Activated naive CD8-positive, alpha-beta T cell treated with anti-CD3 and anti-CD28 coated beads, Interleukin-2, amount 50 U/mL, for 24 hours (primary cell): ENCODE measurements at regions not wholly inside any gene's neighbourhood (a gene's known extent, or its start where the extent isn't known, plus 50 kb on each side); places are given as distances from the start of the nearest gene placed in this dataset.
"Not testable (repeated sequence)": the region's sequence is repeated elsewhere in the genome, so short reads cannot be mapped to it uniquely, and the experiment has no call there.

Experiments
- ATAC-seq: fragments of 150-1000 bp; cut with Tn5 transposase; one replicate; pipeline ENCODE4 v1.10.0; 2021
- DNase-seq: peaks from one replicate; pipeline ENCODE4 v3.0.0; 2021
- H3K27ac Mint-ChIP-seq: one replicate; pipeline ENCODE4 v1.8.0; 2021; ENCODE audit warnings: mild to moderate bottlenecking, mixed read lengths
- H3K27me3 Mint-ChIP-seq: one replicate; pipeline ENCODE4 v1.8.0; 2021; ENCODE audit warnings: mixed read lengths
- H3K36me3 Mint-ChIP-seq: one replicate; pipeline ENCODE4 v1.8.0; 2021; ENCODE audit warnings: low read depth, mixed read lengths
- H3K4me1 Mint-ChIP-seq: one replicate; pipeline ENCODE4 v1.8.0; 2021; ENCODE audit warnings: mixed read lengths
- H3K4me3 Mint-ChIP-seq: one replicate; pipeline ENCODE4 v1.8.0; 2021; ENCODE audit warnings: mild to moderate bottlenecking, moderate library complexity, mixed read lengths
- H3K9me3 Mint-ChIP-seq: one replicate; pipeline ENCODE4 v1.8.0; 2021; ENCODE audit warnings: mixed read lengths

DNA sequence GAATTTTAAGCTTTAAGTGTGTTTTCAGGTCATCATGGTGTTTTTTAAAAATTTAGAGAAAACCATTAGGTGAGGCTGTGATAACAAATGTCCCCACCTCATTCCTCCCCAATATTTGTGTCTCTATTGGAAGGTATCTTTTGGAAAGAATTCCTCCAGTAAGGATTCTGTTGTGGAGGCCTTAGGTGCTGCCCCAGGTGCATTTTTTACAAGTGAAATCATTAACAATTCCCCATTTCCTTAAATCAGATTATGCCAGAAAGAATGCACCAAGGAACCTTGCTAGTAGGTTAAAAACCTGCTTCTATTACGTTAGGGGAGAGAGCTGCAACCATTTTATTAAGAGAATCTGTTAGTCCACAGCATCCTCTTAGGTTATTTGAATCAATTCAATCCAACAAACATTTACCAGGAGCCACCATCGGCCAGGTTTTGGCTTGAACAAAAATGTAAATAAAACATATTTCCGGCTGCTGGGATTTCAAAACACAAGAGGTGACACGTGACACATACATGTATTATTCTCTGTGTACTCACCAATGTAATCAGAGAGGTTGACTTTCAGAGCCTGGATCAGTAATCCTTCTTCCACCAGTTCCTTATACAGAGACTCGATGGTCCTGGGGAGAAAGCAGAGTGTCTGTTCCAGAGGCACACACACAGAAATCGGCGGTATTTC lies 112.5 kb upstream of the ASB18 start:
- no peak for ATAC-seq
- Mint-ChIP-seq H3K4me3 (no peak overlapping the region), H3K27me3 (peaks cover 26% of the 10 kb centered on the region), H3K36me3 (no peaks in the 10 kb centered on the region), H3K4me1 (peaks cover 5% of the 10 kb centered on the region), H3K9me3 (no peaks in the 10 kb centered on the region), H3K27ac (no peak overlapping the region)
- DNase-seq = no peak

DNA sequence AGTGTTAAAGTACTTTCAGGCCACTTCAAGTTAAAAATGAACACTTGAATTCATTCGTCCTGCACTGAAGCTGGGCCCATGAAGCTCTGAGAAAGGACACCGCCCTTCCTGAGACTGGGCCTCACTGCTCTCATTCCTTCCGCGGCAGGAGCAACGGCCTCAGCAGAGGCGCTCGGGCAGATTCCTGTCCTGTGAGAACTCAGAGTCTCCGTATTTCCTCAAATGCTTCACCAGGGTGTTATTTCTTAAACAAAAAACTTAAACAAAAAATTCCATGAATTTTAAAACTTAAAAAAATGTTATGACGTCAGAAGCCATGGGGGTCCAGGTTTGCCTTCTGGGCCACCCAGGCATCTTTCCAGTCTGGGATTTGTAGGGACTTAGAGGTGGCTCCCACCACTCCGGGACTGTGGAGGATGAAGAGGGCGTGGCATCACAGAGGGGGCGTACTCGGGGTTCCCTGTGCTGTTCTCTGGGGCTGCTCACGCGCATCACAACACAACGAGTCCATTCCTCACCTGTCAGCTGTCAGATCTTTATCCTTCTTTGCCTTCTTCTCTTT lies 115.9 kb upstream of the ASB18 start:
- DNase-seq = no peak
- no peak overlapping the region for H3K4me3 Mint-ChIP-seq

DNA sequence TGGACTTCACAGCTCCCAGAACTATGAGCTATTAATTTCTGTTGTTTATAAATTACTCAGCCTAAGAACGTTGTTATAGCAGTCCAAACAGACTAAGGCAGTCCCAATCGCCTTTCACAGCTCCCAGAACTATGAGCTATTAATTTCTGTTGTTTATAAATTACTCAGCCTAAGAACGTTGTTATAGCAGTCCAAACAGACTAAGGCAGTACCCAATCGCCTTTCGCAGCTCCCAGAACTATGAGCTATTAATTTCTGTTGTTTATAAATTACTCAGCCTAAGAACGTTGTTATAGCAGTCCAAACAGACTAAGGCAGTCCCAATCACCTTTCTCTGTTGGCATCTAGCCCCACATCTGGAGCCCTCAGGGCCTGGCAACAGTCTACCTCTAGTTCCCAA lies 117.0 kb upstream of the ASB18 start:
- ATAC-seq, H3K9me3 Mint-ChIP-seq, H3K4me3 Mint-ChIP-seq, H3K27ac Mint-ChIP-seq, DNase-seq, H3K4me1 Mint-ChIP-seq, H3K27me3 Mint-ChIP-seq, H3K36me3 Mint-ChIP-seq: not testable (repeated sequence)

More for the DNA sequence above, 115.9 kb upstream of the ASB18 start:
- Mint-ChIP-seq H3K36me3 (no peaks in the 10 kb centered on the region), H3K4me1 (peaks cover 2% of the 10 kb centered on the region), H3K27ac (no peak overlapping the region), H3K27me3 (peaks cover 8% of the 10 kb centered on the region), H3K9me3 (no peaks in the 10 kb centered on the region)
- no peak for ATAC-seq

DNA sequence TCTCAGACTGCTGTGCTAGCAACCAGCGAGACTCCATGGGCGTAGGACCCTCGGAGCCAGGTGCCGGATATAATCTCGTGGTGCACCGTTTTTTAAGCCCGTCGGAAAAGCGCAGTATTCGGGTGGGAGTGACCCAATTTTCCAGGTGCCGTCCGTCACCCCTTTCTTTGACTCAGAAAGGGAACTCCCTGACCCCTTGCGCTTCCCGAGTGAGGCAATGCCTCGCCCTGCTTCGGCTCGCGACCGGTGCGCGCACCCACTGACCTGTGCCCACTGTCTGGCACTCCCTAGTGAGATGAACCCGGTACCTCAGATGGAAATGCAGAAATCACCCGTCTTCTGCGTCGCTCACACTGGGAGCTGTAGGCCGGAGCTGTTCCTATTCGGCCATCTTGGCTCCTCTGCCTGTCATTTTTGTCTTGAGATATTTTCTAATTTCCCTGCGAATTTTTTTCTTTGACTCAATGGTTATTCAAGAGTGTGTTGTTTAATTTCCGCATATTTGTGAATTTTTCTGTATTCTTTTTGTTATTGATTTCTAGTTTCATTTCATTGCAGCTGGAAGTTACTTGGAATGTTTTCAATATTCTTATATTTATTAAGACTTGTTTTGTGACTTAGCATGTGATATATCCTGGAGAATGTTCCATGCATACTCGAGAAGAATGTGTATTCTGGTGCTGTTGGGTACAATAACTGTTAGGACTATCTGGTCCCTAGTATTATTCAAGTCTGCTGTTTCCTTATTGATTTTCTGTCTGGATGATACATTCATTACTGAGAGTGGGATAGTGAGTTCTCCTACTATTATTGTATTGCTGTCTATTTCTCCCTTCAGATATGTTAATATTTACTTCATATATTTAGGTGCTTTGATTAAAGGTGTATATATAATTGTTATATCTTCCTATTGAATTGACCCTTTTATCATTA lies 125.3 kb upstream of the ASB18 start:
- H3K4me1 Mint-ChIP-seq, ATAC-seq, H3K27me3 Mint-ChIP-seq, H3K36me3 Mint-ChIP-seq, H3K4me3 Mint-ChIP-seq, H3K27ac Mint-ChIP-seq, DNase-seq, H3K9me3 Mint-ChIP-seq: not testable (repeated sequence)

DNA sequence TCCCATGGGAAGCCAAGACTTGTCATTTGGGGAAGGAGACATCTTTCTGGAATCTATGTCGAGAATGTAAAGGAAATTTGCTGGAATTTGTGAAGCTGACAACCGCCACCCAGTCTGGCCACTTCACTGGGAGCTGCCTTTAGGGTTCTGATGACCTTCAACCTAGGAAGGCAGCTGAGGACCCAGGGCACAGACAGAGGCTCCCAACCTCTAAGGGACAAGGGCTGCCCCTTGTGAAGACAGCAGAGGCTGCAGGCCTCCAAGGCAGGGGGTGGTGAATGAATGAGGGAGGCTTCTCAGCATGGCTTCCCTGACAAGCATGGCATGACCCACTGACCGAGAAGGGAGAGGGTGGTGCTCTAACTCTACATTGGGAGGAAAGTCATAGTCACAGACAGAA lies 128.9 kb upstream of the ASB18 start:
- ATAC-seq (no peak), DNase-seq (no peak)
- H3K4me3 Mint-ChIP-seq = no peak overlapping the region
- peaks cover 2% of the 10 kb centered on the region for H3K36me3 Mint-ChIP-seq
- H3K27ac Mint-ChIP-seq = no peak overlapping the region
- H3K27me3 Mint-ChIP-seq = peaks cover 5% of the 10 kb centered on the region
- H3K9me3 Mint-ChIP-seq = no peaks in the 10 kb centered on the region
- H3K4me1 Mint-ChIP-seq = no peaks in the 10 kb centered on the region

DNA sequence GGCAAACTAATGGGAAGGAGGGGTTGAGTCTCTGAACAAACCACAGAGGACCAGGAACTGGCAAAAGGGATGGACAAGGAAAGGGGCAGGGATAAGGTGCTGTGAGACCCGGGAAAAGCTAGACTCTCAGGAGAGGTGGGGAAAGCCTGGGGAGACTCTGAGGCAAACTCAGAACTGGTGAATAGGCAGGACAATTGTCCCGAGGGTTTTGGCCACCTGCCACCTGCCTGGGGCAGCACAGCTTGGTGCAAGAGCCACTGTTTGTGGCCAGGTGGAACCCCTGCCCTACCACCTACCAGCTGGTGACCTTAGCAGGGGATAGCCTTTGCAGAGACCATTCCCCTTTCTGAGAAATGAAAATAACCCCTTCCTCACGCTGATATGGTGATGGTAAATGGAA lies 129.4 kb upstream of the ASB18 start:
- DNase-seq (no peak), ATAC-seq (no peak)
- Mint-ChIP-seq H3K36me3 (peaks cover 2% of the 10 kb centered on the region), H3K4me1 (no peaks in the 10 kb centered on the region), H3K27me3 (peaks cover 5% of the 10 kb centered on the region), H3K27ac (no peak overlapping the region), H3K9me3 (no peaks in the 10 kb centered on the region), H3K4me3 (no peak overlapping the region)

DNA sequence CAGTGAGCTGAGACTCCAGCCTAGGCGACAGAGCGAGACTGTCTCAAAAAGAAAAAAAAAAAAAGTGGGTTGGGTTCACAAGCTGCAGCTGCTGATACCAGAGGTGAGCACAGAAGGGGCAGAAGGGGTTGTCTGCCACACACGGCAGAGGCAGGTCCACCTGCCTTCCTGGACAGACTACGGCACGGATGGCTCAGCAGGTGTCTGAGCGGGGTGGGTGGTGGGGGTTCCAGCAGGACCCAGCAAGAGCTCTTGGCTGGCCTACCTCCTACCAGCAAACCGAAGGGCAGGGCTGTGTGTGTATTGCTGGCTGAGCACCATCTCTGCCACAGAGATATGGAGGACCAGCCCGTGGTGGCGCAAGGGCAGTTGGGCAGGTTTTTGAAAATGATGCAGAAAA lies 130.4 kb upstream of the ASB18 start:
- peaks cover under 1% of the 10 kb centered on the region for H3K36me3 Mint-ChIP-seq
- no peak overlapping the region for H3K27ac Mint-ChIP-seq
- peaks cover 4% of the 10 kb centered on the region for H3K27me3 Mint-ChIP-seq
- H3K4me3 Mint-ChIP-seq = no peak overlapping the region
- H3K9me3 Mint-ChIP-seq = no peaks in the 10 kb centered on the region
- DNase-seq = no peak
- no peaks in the 10 kb centered on the region for H3K4me1 Mint-ChIP-seq
- no peak for ATAC-seq

DNA sequence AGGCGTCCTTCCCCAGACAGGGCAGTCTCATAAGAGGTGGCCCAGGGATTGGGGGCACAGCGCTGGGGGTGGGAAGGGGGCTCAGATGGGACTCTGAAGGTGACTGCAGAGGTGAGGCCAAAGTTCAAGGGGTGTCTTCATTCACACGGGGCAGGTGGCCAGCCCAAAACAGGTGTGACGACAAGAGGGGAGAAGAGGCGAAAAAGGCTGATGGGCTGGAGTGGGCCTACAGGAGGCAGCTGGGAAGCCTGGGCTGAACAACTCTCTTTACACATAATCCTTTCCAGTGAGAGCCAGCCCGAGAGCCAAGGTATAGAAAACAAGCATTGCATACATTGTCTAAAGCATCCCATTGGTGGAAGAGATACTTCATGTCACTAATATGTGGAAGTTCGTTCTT lies 130.9 kb upstream of the ASB18 start:
- Mint-ChIP-seq H3K4me3 (no peak overlapping the region), H3K4me1 (no peaks in the 10 kb centered on the region), H3K27me3 (peaks cover 4% of the 10 kb centered on the region), H3K36me3 (no peaks in the 10 kb centered on the region), H3K9me3 (no peaks in the 10 kb centered on the region), H3K27ac (no peak overlapping the region)
- DNase-seq (no peak), ATAC-seq (no peak)

DNA sequence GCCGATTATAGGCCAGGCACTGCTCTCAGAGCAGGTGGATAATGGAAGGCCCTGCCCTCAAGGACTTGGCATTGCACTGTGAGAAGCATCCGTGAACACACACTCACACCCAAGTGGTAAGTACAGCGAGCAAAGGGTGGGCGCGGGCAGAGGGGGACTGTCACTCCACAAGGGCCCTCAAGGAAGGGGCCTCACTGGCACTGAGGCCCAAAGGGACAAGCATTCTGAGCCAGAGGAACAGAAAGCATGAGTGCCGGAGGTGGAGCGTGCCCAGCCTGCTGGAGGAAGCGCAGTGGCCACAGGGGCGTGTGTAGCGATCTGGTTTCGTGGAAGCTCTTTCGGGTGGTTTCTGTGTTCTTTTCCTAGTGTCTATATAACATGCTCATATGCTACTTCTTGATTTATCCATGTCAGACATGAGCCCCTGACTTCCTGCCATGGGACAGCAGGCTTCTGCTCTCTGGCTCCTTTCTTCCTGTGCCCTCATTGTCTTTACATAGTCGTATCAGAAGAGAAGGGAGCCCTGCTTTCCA lies 132.7 kb upstream of the ASB18 start:
- no peaks in the 10 kb centered on the region for H3K4me1 Mint-ChIP-seq
- H3K36me3 Mint-ChIP-seq = no peaks in the 10 kb centered on the region
- H3K4me3 Mint-ChIP-seq = no peak overlapping the region
- H3K9me3 Mint-ChIP-seq = no peaks in the 10 kb centered on the region
- no peak overlapping the region for H3K27ac Mint-ChIP-seq
- ATAC-seq = no peak
- peaks cover 4% of the 10 kb centered on the region for H3K27me3 Mint-ChIP-seq
- no peak for DNase-seq

DNA sequence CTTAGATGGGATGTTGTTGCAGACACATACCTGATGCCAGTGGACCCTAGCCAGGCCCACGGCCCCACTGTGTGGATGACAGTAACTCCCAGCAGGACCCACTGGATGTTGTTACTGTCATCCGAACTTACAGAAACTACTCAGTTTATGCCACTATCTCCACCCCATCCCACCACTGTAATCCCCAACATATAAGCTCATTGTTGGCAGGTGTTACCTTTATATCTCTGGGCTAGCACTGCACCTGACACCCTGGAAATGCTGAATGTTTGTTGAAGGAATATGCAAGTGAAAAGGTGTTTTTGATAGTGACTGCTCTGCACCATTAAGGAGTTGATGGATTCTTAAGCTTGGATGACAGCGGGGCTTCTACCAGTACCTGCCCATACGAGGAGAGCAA lies 133.5 kb upstream of the ASB18 start:
- no peaks in the 10 kb centered on the region for H3K4me1 Mint-ChIP-seq
- no peak overlapping the region for H3K27ac Mint-ChIP-seq
- ATAC-seq = no peak
- peaks cover 4% of the 10 kb centered on the region for H3K27me3 Mint-ChIP-seq
- no peak overlapping the region for H3K4me3 Mint-ChIP-seq
- no peaks in the 10 kb centered on the region for H3K9me3 Mint-ChIP-seq
- H3K36me3 Mint-ChIP-seq = no peaks in the 10 kb centered on the region
- DNase-seq = no peak

DNA sequence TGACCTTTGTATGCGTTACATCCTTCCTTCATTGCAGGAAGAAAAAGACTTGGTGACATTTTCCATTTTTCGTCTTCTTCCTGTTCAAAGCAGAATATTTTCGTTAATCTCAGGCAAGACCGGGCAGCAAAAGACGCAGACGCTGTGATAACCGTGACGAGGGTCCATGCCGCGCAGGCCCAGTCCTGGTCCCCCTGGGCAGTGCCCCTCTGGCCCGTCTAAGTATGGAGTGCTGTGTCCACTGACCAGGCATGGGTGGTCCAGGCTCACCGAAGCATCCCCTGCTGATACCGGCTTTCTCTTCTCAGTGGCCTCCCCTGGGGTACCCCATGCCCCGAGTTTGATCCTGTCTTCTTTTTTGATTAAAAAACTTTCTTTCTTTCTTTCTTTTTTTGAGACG lies 135.2 kb upstream of the ASB18 start:
- no peak for ATAC-seq
- Mint-ChIP-seq H3K27me3 (peaks cover 4% of the 10 kb centered on the region), H3K36me3 (no peaks in the 10 kb centered on the region), H3K4me3 (no peak overlapping the region), H3K9me3 (no peaks in the 10 kb centered on the region), H3K4me1 (no peaks in the 10 kb centered on the region), H3K27ac (no peak overlapping the region)
- DNase-seq = no peak

DNA sequence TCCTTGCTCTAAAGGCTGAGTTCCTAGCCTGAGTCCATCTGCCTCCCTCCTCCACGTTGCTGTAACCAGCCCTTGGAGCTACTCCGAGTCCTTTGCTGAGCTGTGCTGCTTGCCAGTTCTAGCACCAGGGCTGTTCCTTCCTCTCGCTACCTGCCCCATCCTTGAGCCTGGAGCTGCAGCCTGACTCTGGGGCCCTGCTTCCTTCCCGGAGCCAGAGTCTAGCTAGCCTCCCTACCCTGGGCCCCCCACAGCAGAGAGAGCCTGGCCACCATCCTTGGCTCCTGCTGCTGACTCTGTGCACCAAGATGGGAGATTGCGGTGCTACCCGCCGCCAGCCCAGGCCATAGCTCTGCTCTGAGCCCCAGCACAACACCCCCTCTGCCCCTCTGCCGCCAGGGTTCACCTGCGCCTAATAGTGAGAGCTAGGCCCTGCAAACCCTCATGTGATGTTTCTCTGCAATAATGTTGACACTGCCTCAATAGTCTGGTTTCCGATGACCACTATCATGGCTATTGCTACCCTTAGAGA lies 135.9 kb upstream of the ASB18 start:
- Mint-ChIP-seq H3K9me3 (no peaks in the 10 kb centered on the region), H3K4me1 (no peaks in the 10 kb centered on the region), H3K27ac (no peak overlapping the region), H3K4me3 (no peak overlapping the region), H3K36me3 (no peaks in the 10 kb centered on the region), H3K27me3 (no peaks in the 10 kb centered on the region)
- DNase-seq = no peak
- ATAC-seq = no peak

DNA sequence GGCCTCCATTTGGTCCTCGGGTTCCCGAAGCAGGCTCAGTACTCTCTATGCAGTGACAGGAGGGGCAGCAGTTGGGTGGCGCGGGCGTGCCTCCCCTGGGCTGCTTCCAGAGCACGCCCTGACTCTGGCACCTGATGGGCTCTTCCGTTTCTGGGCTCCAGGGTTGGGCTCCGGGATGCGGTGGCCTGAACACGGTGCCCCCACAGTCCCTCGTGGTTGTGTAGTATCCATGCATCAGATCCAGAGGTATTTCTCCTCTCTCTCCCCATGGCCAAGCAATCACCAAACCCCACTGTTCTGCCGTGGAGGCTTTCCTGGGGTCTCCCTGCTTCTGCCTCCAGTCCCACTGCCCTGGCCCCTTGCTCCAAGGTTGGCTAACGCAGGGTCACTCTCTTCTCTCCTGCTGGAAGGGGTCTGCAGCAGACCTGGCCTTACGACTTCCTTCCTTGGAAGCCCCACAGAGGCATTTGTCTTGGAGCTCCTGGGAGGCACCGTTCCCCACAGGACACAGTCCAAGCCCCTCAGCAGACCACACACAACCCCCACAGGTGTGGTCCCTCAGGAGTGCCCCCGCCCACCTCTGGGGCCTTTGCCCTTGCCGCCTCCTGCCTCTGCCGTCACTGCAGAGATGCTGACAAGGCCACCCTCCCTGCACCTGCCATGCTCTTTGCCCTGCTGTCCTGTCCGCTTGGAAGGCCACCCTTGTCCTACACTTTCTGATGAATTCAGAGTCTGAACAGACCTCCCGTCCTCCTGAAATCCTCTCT lies 136.6 kb upstream of the ASB18 start:
- H3K4me3 Mint-ChIP-seq = no peak overlapping the region
- no peaks in the 10 kb centered on the region for H3K9me3 Mint-ChIP-seq
- no peak overlapping the region for H3K27ac Mint-ChIP-seq
- no peaks in the 10 kb centered on the region for H3K36me3 Mint-ChIP-seq
- H3K4me1 Mint-ChIP-seq = no peaks in the 10 kb centered on the region
- no peaks in the 10 kb centered on the region for H3K27me3 Mint-ChIP-seq
- no peak for ATAC-seq
- DNase-seq = no peak
